ENCODE measurements at regions not wholly inside any gene's neighbourhood (a gene's known extent, or its start where the extent isn't known, plus 50 kb on each side); places are given as distances from the start of the nearest gene placed in this dataset.

GRCh38 chr20:48165401-48165685 is 380.1 kb upstream of the SULF2 start:
- no peak for TF ChIP-seq KLF9 (CRISPR knock-in tag; IDR thresholded peaks at IDR 0.05; ENCODE audit: low read depth)
- TF ChIP-seq ZBTB10 (CRISPR knock-in tag; IDR thresholded peaks at IDR 0.05; ENCODE audit: borderline replicate concordance) = no peak
- TF ChIP-seq TFAP4 (IDR thresholded peaks at IDR 0.05; ENCODE audit: borderline replicate concordance, low read depth) = no peak
- no peak for TF ChIP-seq RAD21 (CRISPR knock-in tag; IDR thresholded peaks at IDR 0.05)
- no peak for TF ChIP-seq REST (IDR thresholded peaks at IDR 0.05; ENCODE audit: borderline replicate concordance in 1 of 2, low read depth in 1 of 2, low read length in 2 of 2)
- no peak for TF ChIP-seq CTCF (CRISPR knock-in tag; IDR thresholded peaks at IDR 0.05)
- TF ChIP-seq ZBTB8A (CRISPR knock-in tag; IDR thresholded peaks at IDR 0.05; ENCODE audit: borderline replicate concordance, low read depth) = no peak
- TF ChIP-seq ZNF282 (IDR thresholded peaks at IDR 0.05; ENCODE audit: partially characterized antibody) = no peak
- TF ChIP-seq ERF (CRISPR knock-in tag; IDR thresholded peaks at IDR 0.05) = no peak
- no peak for TF ChIP-seq CREB1 (IDR thresholded peaks at IDR 0.05)
- no peak for TF ChIP-seq CREB1 (CRISPR knock-in tag; IDR thresholded peaks at IDR 0.05)
- no peak for TF ChIP-seq FOXK2 (IDR thresholded peaks at IDR 0.05)
